UCSD-AML1 (cell line): ENCODE measurements at regions not wholly inside any gene's neighbourhood (a gene's known extent, or its start where the extent isn't known, plus 50 kb on each side); places are given as distances from the start of the nearest gene placed in this dataset.

ENCODE experiments used
- DNase-seq: peaks from one replicate; lab custom pipeline; 2025; ENCODE audit not compliant: unreplicated experiment; lab: John Stamatoyannopoulos, UW

DNA sequence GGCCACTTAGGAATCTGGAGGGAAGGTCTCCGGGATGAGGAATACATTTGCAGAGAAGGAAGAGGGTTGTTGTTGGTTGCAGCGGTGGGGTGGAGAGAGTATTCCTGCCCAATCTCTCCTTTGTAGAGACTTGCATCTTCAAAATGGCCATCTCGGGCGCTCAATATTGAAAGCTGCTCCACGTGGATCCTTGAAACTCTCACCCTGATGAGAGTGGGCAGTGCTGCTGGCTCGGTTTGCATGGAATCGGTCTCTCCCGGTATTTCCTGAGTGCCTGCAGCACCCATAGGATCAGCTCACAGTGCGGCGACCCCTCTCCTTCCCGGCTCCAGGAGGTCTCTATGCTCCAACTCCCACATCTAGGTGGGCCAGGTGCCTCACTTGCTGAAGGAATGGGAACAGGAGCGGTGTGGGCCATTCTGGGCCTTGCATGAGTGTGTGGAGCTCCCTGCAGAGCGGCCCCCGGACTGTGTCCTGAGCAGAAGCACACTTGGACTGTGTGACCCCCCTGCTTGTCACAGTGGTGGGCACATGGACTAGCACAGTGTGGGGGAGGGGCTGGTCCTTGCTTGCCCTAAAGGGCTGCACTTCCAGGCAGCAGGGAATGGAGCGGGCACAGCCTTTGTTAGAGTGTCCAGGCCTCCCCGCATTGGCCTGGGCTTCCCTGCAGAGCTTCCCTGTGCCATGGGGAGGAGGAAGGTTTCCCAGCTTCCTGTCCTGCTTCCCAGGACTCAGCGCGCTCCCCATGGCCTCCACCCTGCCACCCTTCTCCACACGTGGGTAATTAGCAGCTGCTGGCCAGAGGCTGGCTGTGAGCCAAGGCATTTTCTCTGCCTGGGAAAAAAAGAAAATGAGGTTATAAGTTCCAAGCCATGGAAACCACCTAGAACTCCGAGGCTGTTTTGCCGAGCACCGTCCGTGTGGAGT lies 139.3 kb downstream of the IRF8 start:
- DNase-seq = no peak

DNA sequence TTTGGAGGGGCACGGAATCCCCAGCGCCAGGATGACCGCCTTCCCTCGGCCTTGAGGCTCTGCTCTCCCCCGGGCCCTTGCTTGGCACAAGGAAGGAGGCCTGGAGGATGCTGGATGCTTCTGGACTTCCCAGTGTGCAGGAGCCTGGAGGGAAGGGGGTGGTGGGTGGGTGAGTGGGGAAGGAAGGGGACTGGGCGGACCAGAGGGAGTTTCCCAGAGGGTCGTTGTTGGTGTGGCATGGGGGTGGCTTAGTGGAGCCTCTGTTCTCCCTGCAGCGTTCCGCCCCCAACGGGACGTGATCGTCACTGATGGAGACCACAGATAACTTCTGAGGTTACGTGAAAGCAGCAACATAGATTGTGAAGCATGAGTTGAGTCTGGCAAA lies 140.0 kb downstream of the IRF8 start:
- no peak for DNase-seq

DNA sequence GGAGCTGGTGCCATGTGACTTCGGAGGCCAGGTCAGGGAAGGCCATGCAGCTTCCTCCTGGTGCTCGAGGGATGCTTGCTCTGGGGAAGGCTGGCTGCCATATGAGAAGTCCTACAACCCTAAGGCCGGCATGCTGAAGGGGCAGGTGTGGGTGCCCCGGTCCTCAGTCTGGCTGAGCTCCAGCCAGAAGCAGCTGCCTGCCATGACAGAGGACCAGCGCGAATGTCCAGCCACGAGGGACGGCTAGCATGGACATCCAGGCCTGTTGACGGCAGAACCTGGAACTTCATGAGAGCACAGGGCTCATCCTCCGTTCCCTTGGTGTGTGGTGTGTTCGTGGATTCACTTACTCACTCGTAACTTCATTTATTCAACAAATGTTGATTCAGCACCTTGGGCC lies 140.6 kb downstream of the IRF8 start:
- no peak for DNase-seq

DNA sequence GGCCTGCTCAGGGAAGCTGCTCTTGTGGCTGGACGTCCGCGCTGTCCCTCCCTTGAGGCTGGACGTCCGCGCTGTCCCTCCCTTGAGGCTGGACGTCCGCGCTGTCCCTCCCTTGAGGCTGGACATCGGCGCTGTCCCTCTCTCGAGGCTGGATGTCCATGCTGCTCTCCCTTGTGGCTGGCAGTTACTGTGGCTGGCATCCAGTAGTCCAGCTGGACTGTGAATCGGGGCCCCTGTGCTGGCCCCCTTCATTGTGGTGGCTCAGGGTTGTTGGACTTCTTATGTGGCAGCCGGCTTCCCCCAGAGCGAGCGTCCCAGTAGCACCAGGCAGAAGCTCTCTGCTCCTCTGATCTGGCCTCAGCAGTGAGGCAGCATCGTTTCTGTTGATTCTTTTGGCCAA lies 141.5 kb downstream of the IRF8 start:
- DNase-seq = no peak

DNA sequence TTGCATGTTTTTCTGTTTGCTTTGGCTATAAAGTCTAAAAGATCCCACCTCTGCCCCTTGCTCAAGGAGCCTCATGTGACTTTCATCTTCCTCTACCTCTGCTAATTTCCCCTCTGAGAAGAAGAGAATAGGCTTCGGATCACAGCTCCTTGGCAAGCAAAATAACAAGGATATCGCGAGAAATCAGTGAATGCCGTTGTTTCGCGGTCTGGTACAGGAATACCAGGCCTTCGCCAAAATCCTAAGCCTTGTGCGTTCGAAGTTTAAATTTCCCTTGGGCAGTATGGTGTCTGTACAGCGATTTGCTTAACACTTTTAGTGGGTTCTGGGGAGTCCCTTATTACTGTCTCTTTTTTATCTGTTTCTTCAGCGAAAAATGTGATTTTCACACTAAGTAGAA lies 142.3 kb downstream of the IRF8 start:
- DNase-seq = no peak

DNA sequence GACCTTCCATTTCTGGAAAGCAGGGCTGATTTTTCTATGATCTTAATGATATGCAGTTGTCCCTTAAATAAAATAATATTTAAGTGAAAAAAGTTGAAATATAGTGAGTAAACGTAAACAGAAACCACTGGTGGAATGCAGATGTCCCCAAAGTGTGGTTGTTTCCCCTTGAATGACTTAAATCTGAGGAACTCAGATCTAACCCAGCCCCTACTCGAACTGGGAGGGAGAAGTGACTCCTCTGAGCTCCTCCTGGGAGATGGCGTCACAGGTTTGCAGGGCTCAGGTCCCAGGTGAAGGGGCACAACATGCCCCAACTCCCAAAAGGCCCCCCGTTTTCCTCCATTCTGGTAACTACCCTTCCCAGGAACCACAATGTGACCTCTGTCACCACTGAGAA lies 142.8 kb downstream of the IRF8 start:
- no peak for DNase-seq

DNA sequence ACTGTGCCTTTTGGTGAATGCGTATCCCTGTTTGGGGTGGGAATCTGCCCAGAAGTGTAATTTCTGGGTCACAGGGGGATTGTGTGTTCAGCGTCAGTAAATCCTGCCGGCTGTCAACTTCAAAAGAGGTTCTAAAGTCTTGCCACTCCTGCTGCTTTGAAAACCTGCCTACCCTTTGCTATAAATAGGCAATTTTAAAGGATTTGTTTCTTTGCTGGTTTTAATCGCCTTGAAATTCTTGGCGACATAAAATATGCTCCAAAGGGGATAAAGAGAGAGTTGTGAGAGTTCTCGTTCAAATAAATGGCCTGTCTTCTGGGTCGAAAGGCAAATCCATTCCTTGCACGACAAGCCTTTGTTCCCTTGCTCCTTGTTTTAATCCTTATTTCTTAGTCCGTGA lies 143.4 kb downstream of the IRF8 start:
- no peak for DNase-seq

DNA sequence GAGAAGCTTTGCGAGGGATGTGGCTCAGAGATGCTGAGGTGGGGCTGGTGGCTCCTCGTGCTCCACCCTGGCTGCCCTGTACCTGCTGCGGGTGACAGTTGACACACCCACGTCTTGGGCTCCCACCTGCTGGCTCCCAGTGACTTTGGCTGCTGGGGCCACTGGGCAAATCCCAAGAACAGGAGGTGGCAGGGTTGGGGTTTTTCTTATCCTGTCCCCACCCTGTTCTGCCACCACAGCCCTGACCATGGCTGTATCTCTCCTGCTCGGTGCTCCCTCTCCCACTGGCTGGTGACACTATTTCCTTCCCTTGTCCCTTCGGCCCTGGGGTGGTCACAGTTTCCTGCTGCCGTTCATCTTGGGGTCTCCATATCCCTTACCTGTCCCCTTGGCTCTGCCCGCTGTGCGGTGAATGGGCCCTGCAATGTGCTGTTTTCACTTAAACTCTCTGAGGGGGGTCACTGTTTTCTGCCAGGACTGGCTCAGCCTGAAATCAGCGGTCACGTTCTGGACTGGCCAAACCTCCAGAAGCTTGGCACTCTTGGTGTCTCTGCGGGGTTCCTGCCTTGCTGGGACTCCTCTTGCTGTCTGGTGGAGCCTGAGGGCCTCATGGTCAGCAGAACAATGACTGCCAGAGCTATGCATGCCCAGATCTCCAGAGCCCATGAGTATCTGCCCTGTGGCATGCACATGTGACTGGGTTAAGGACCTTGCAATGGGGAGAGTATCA lies 144.2 kb downstream of the IRF8 start:
- no peak for DNase-seq

DNA sequence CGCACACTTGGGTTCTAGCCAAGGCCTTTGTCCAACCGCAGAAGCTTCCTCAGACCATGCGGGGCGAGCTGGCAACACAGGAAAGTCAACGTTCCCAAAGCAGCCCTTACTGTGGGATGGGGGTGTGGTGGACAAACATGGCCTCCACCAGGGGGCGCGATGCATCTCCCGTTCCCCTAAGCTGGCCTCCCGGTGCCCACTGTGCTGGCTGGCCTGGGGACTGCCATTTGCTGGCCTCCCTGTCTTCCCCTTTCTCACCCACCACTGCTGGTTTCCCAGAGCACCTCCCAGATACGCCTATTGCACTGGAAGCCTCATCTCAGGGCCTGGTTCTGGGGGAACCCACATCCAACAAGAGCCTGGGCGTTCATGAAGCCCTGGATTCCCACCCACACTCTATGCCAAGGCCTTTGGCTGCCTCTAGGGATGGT lies 145.3 kb downstream of the IRF8 start:
- DNase-seq = peak; percentile 77

DNA sequence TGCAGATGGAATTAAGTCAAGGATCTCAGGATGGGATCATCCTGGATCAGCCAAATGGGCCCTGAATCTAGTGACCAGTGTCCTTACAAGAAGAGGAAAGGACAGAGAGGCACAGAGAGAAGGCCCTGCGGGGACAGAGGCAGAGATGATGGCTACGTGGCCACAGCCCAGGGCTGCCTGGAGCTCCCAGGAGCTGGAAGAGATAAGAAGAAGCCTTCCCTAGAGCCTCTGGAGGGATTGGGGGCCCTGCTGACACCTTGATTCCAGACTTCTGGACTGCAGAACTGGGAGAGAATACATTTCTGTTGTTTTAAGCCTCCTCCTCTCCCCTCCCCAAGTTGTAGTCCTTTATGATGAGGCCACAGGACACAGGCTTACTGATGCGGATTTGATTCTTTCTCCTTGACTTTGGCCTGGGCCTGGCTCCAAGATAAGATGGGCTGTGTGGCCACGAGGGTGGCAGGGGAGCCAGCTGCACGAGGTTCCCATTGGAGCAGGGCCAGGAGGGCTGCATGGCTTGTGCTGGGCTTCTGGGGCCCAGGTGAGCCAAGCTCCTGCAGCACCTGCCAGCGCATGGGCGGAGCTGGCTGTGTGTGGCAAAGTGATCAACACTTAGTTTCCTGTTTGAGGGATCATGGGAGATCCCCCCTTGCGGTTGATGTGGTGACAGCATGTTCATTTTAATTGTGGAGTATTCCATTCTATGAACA lies 146.1 kb downstream of the IRF8 start:
- no peak for DNase-seq

DNA sequence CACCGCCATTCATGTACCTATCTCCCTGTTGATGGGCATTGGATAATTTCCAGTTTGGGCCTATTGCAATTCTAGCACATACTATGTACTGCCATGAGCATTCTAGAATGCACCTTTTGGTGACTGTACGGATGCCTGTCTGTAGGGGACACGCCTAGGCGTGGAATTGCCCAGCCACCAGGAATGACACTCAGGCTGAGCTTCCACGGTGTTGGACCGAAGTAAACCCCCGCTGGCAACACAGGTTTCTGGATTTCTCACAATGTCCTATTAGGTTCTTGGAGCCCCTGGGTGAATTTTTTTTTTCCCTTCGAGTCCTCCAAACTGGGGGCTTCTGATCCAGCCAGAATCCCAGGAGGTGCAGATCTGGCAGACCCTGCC lies 146.6 kb downstream of the IRF8 start:
- no peak for DNase-seq

DNA sequence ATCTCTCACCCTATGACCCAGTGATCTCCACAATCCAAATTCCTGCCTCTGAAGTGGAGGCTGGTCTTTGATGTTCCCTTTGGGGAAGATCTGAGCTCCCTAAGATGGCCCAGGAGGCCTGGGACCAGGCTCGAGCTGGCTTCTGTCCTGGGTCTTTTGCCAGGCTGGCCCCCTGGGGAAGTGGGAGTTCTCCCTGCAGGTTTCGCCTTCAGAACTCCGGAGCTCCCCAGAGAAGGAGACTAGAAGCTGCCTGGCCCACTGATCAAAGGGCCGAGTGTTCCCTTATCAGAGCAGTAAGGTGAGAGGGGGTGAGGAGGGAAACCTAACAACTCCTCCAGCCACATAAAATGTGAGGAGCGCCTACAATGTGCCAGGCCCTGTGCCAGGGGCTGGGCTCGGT lies 147.1 kb downstream of the IRF8 start:
- no peak for DNase-seq

DNA sequence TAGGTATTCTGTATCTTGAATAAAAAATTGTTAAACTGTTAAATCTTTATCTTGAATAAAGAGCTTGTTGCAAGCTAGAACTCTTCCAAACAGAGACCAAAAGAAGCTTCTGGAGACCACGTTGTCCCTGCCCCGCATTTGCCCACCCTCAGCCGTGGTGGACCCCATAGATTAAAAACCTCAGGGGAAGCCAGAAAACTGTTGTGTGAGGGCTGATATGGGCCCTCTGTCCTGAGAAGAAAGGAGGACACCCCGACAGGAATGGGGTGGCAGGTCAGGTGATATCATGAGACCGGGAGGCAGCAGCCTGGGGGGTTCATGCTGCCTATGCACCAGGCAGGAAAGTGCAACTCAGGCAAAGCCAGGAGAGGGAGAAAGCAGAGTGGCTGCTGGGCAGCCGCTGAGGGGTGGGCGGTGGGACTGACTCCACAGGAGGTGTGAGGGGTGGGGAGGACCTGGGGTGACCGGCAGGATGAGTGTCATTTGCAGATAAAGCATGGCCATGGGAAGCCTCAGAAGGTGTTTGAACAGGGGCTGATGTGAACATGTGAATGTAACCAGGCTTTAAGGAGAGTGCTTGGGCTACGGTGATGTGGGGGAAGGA lies 147.8 kb downstream of the IRF8 start:
- DNase-seq = no peak

DNA sequence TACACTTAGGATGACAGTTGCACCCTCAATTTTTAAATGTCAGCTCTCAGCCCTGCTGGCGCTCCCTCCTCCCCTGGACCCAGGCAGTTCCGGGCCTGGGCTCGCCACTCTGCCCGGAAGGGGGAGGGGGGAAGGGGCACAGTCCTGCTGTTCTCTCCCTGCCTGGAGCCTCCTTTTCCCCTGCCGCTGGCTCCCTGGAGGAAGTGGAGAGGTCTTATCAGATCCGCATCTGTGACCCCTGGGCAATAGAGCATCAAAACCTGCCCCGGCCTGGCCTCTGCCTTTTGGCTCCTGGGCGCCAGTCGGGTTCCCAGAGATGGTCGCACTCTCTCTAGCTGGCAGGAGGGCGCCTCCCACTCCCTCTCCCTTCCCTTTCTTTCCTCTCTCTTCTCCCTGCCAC lies 149.3 kb downstream of the IRF8 start:
- peak; percentile 66 for DNase-seq

DNA sequence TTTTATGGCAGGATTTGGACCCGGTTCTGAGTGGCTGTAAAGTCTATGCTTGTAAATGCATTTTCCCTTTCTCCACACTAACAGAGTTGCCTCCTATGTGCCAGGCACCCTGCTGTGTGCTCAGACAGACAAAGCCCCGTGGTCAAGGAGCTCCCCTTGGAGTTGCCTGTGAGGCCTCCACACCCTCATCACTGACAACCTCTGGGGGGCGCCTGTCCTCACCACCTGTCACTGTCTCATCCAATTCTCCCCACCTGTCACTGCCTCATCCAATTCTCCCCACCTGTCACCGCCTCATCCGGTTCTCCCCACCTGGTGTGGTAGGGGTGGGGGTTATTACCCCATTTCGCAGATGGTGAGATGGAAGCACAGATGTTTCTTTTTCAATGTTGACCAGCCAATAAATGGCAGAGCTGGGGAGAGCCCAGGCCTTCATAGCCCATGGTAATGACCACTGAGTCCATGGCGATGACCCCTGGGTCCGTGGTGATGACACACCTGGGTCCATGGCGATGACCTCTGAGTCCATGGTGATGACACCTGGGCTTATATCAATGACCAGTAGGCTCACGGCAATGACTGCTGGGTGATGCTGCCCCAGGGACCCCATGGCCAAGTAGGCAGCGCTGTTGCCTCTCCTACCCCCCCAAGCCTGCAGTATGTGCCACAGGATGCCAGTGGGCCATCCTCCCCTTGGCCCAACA lies 150.1 kb downstream of the IRF8 start:
- no peak for DNase-seq

DNA sequence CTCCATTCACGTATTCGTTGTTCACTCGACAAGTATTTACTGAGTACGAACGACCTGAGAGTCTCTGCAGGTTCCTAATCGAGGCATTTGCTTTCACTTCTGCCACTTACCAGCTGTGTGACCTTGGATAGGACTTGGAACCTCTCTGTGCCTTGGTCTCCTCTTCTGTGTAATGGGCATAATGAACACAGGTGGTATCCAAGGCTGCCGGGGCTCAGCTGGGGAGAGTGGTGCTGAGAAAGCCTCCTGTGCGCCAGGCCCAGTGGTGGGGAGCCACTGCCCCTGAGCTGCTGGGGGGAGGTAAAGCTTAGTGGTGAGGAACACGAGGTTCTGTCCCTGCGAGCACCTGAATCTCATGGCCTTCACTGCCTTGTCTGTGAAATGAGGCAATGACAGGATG lies 150.7 kb downstream of the IRF8 start:
- DNase-seq = no peak

DNA sequence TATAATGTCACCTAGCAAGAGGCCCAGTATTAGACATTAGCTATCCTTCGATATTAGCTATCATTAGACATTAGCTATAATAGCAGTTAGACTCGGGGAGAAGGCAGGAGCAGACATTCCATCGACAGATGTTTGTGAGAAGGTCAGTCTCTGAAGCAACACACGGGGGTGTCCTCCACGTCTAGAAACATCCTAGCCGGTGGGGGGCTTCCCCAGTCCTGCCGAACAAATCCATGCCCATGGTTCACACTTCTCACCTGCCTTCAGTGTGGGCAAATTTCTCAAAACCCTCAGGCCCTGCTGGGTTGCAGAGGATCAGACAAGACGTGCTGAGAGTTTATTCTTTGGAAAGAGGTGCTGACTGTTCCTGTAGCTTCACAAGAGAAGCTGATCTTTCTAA lies 151.1 kb downstream of the IRF8 start:
- DNase-seq = no peak

DNA sequence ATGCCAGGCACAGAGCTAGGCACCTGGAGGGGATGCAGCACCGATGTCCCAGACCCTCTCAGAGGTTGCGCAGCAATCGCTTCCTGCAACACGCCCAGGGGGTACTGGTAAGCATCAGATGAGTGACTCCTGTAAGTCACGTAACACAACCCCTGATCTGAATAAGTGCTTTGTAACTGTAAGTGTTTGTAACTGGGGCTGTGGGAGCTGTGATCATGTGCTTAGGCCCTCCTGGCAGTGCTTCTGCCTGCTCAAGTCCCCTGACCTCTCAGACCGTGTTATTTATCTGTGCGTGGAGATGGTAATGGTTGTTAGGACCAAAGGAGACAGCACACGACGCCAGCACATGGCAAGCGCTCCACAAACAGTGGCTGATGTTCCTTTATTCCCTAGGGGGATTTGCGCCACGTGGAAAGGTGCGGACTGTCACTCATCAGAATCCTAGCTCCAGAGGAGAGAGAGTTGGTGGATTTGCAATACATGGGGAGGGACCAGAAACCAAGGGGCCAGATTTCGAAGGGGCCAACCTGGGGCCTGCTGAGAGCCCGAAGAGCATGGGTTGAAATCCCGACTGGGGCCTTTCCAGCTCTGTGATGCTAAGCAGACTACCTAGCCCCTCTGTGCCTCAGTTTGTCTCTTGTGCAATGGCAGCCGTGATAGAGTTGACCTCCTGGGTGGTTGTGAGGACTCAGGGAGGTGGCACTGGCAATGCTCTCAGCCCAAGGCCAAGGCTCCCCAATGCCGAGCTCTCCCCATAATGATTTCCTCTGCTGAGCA lies 151.8 kb downstream of the IRF8 start:
- no peak for DNase-seq

DNA sequence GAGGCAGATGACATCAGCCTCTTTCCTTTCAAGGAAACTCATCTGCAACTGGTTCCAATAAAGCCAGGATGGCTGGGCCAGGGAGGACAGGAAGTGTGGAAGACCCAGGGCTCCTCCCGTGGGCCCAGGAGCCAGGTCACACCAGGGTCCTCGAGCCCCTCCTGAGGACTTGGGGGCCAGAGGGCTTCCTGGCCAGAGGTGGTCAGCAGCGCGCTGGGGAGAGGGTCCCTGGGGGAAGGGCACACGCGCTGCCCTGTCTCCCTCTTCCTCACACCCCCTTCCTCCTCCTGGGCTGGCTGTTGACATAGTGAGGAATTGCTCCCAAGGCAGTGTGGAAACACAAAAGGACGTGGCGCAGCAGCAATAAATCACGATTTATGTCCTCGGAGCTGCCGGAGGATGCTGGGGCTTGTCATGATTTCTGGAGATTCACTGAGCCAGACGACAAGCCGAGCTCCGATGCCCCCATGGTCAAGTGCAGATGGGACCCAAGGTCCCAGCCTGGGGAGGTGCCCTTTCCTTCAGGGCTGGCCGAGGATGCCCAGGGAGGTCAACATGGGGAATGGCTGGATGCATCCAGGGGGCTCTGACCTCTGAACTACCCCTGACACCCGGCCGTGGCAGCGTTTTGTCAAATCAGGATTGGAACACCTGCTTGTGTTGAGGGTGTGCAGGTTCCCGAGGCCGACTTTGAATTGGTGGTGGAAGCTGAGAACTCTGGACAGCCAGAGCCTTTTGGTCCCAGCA lies 152.6 kb downstream of the IRF8 start:
- DNase-seq = no peak
